ENCODE measurements at regions not wholly inside any gene's neighbourhood (a gene's known extent, or its start where the extent isn't known, plus 50 kb on each side); places are given as distances from the start of the nearest gene placed in this dataset.

GRCh38 chr12:28606967-28607557 is 416.8 kb downstream of the CCDC91 start:
- H3K27ac Mint-ChIP-seq: no peak overlapping the region
- no peak for DNase-seq (ENCODE audit: extremely low spot score, unreplicated experiment)
- H3K4me1 Mint-ChIP-seq (ENCODE audit: unreplicated experiment): peaks cover 6% of the 10 kb centered on the region
- no peaks in the 10 kb centered on the region for H3K36me3 Mint-ChIP-seq
- no peaks in the 10 kb centered on the region for H3K27me3 Mint-ChIP-seq
- peaks cover 9% of the 10 kb centered on the region for H3K9me3 Mint-ChIP-seq
- TF ChIP-seq, protein P1, sequence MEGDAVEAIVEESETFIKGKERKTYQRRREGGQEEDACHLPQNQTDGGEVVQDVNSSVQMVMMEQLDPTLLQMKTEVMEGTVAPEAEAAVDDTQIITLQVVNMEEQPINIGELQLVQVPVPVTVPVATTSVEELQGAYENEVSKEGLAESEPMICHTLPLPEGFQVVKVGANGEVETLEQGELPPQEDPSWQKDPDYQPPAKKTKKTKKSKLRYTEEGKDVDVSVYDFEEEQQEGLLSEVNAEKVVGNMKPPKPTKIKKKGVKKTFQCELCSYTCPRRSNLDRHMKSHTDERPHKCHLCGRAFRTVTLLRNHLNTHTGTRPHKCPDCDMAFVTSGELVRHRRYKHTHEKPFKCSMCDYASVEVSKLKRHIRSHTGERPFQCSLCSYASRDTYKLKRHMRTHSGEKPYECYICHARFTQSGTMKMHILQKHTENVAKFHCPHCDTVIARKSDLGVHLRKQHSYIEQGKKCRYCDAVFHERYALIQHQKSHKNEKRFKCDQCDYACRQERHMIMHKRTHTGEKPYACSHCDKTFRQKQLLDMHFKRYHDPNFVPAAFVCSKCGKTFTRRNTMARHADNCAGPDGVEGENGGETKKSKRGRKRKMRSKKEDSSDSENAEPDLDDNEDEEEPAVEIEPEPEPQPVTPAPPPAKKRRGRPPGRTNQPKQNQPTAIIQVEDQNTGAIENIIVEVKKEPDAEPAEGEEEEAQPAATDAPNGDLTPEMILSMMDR (conservative IDR thresholded peaks at IDR 0.05): no peak
- H3K4me3 Mint-ChIP-seq: no peak overlapping the region

DNA sequence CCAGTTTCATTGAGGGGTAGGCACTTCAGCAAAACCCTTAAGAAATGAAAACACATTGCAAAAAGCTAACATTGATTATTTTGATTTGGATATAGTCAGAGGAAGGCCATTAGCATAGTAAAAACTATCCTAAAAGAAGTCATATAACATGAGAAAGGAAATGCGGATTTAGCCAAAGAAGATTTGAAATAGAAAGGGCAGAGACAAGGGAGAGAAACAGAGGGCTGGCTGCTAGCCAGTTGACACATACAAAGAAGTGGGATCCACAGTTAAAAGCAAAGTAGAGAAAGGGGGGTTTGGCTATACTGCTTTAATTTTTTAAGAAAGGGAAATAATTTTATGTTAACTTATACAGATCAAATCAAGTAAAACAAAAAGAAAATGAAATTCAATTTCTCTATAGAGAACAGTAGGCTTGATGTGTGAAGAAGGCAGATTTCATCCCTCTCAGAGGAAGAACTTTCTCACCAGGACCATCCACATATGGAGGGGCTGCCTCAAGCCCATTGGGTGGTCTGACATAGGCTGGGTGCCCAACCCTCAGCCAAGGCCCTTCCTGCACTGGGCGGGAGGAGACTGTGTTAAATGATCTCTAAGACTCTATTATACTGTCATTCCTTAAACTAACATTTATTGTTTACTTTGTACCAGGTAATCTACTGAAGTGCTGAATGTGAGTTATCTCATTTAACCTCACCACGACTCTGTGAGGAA is 420.3 kb downstream of the CCDC91 start:
- H3K36me3 Mint-ChIP-seq: no peaks in the 10 kb centered on the region
- H3K9me3 Mint-ChIP-seq: peaks cover 9% of the 10 kb centered on the region
- DNase-seq (ENCODE audit: extremely low spot score, unreplicated experiment): no peak
- no peak overlapping the region for H3K4me3 Mint-ChIP-seq
- H3K27me3 Mint-ChIP-seq: no peaks in the 10 kb centered on the region
- TF ChIP-seq, protein P1 (conservative IDR thresholded peaks at IDR 0.05): no peak
- peaks cover 6% of the 10 kb centered on the region for H3K4me1 Mint-ChIP-seq (ENCODE audit: unreplicated experiment)
- no peak overlapping the region for H3K27ac Mint-ChIP-seq

DNA sequence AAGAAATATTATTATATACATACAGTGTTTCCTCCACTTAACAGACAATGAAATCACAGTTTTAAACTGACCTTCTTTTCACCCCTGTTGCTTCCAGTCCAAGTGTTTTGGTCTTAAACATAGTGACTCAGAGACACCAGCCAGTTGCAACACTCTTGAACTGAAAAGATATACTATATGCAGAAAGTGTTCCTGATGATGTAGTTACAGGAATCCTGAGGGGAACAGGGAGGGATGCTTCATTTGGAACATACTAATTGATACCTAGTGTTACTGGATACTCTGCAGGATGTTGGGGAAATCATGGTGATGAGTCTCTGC is 420.8 kb downstream of the CCDC91 start:
- H3K4me1 Mint-ChIP-seq (ENCODE audit: unreplicated experiment): peaks cover 6% of the 10 kb centered on the region
- no peak for DNase-seq (ENCODE audit: extremely low spot score, unreplicated experiment)
- H3K27me3 Mint-ChIP-seq: no peaks in the 10 kb centered on the region
- TF ChIP-seq, protein P1 (conservative IDR thresholded peaks at IDR 0.05): no peak
- H3K27ac Mint-ChIP-seq: no peak overlapping the region
- no peaks in the 10 kb centered on the region for H3K36me3 Mint-ChIP-seq
- H3K9me3 Mint-ChIP-seq: peaks cover 9% of the 10 kb centered on the region
- no peak overlapping the region for H3K4me3 Mint-ChIP-seq

DNA sequence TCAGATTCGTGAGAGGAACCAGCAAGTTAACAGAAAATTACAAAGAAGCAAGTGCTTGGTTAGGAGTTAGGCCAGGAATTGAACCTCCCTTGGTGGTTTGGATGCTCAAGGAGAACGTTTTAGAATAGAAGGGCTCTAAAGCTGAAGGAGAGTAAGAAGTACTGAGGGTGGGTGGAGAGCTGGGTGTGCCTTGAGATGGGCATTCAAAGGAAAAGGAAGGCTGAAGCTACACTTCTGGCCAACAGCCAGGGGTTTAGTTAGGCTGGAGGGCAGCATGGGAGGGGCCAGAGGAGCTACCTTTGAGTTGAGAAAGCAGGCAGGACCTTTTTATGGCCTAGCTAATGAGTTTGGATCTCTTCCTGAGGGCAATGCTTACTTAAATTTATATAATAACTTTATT is 421.2 kb downstream of the CCDC91 start:
- Mint-ChIP-seq H3K27ac (no peak overlapping the region), H3K4me3 (no peak overlapping the region), H3K9me3 (peaks cover 9% of the 10 kb centered on the region), H3K36me3 (no peaks in the 10 kb centered on the region), H3K27me3 (no peaks in the 10 kb centered on the region), H3K4me1 (ENCODE audit: unreplicated experiment) (peaks cover 6% of the 10 kb centered on the region)
- no peak for DNase-seq (ENCODE audit: extremely low spot score, unreplicated experiment)
- TF ChIP-seq, protein P1 (conservative IDR thresholded peaks at IDR 0.05): no peak

DNA sequence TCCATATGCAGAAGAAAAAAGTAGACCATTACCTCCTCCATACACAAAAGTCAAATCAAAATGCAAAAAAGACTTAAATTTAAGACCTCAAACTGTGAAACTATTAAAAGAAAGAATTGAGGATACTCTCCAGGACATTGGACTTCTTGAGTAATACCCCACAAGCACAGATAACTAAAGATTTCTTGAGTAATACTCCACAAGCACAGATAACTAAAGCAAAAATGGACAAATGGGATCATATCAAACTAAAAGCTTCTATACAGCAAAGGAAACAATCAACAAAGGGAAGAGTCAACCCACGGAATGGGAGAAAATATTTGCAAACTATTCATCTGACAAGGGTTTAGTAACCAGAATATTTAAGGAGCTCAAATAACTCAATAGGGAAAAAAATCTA is 427.9 kb downstream of the CCDC91 start:
- DNase-seq (ENCODE audit: extremely low spot score, unreplicated experiment): no peak
- Mint-ChIP-seq H3K4me3 (no peak overlapping the region), H3K27me3 (no peaks in the 10 kb centered on the region), H3K9me3 (no peaks in the 10 kb centered on the region), H3K27ac (no peak overlapping the region), H3K4me1 (ENCODE audit: unreplicated experiment) (no peaks in the 10 kb centered on the region), H3K36me3 (peaks cover 3% of the 10 kb centered on the region)
- TF ChIP-seq, protein P1 (conservative IDR thresholded peaks at IDR 0.05): no peak

Data from type B pancreatic cell (in vitro differentiated cells).